Activated T-helper 17 cell treated with anti-CD3 and anti-CD28 coated beads, Interleukin-2, amount 50 U/mL, for 72 hours (primary cell): ENCODE measurements at regions not wholly inside any gene's neighbourhood (a gene's known extent, or its start where the extent isn't known, plus 50 kb on each side); places are given as distances from the start of the nearest gene placed in this dataset.
A peak's percentile ranks its signal among the peaks of the same experiment; 100 is the strongest.

ENCODE experiments used
- ATAC-seq: fragments of 150-1000 bp; cut with Tn5 transposase; replicated peaks from 2 replicates; pipeline ENCODE4 v1.10.0; 2021; ENCODE audit warnings: mild to moderate bottlenecking, moderate library complexity
- H3K27ac Mint-ChIP-seq: one replicate; pipeline ENCODE4 v1.8.0; 2022; ENCODE audit warnings: mixed read lengths
- H3K27me3 Mint-ChIP-seq: one replicate; pipeline ENCODE4 v1.8.0; 2022; ENCODE audit warnings: mixed read lengths
- H3K36me3 Mint-ChIP-seq: one replicate; pipeline ENCODE4 v1.8.0; 2022; ENCODE audit warnings: low read depth, mild to moderate bottlenecking, mixed read lengths
- H3K4me1 Mint-ChIP-seq: one replicate; pipeline ENCODE4 v1.8.0; 2022; ENCODE audit warnings: mixed read lengths
- H3K4me3 Mint-ChIP-seq: one replicate; pipeline ENCODE4 v1.8.0; 2022; ENCODE audit warnings: mild to moderate bottlenecking, mixed read lengths
- H3K9me3 Mint-ChIP-seq: one replicate; pipeline ENCODE4 v1.8.0; 2022; ENCODE audit warnings: mixed read lengths

DNA sequence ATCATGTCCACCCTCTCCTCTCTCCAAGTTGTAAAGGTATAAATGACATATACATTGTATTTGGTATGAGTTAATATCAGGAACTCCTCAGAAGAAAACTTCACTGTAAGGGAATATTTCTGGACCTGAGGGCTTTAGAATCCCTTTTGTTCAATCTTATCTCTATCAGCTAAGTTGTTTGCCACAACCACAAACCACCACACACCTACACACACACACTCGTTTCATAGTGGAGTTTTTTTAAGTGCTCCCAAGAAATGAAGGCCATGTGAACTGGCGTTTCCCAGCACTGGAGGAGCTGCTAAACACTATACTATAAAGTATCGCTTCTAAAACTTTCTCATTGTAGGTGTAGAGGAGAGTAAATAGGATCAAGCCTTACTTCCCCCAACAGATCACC is 64.8 kb upstream of the GHITM start:
- Mint-ChIP-seq H3K9me3 (no peaks in the 10 kb centered on the region), H3K4me1 (no peaks in the 10 kb centered on the region), H3K4me3 (no peak overlapping the region)

DNA sequence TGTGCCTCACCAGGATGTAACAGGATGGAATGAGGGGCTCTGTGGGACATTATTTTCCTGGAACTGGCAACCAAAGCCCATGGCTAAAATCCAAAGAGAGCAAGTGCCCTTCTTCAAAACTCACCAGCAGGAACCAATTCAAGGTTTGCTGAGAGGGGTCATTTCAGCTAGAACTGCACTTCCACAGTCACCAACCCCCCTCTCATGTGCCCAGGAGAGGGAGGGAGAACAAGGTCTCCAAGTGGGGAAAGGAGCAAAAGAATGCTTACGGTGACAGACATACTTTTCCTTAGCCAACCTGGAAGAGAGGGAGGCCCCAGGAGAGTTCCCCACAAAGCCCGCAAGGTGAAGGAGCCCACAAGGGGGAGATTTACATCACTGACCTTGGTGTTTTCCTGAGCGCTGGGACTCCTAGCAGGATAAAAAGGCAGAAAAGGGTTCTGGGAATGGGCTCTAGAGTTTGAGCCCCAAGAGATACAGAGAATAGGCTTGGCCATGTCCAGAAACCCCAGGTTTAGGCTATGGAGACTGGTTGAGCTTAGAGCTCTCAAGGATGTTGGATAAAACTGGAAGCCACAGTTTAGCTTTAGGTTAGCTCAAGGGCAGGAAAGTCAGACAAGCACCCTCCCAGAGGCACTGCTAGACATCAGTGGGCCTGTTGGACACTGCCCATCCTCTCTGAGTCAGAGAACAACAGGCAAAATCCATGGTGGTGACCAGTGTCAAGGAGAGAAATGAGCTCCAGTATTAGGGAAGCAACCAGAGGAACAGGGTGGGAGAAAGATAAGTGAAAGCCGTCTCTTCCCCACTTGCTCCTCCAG is 63.9 kb upstream of the GHITM start:
- no peak overlapping the region for H3K4me3 Mint-ChIP-seq
- H3K27ac Mint-ChIP-seq = no peak overlapping the region
- peaks cover 5% of the 10 kb centered on the region for H3K27me3 Mint-ChIP-seq
- no peak for ATAC-seq
- H3K9me3 Mint-ChIP-seq = no peaks in the 10 kb centered on the region
- no peaks in the 10 kb centered on the region for H3K36me3 Mint-ChIP-seq
- no peaks in the 10 kb centered on the region for H3K4me1 Mint-ChIP-seq

More for the DNA sequence above, 64.8 kb upstream of the GHITM start:
- H3K27me3 Mint-ChIP-seq = peaks cover 5% of the 10 kb centered on the region
- no peak overlapping the region for H3K27ac Mint-ChIP-seq
- no peaks in the 10 kb centered on the region for H3K36me3 Mint-ChIP-seq
- ATAC-seq = no peak

DNA sequence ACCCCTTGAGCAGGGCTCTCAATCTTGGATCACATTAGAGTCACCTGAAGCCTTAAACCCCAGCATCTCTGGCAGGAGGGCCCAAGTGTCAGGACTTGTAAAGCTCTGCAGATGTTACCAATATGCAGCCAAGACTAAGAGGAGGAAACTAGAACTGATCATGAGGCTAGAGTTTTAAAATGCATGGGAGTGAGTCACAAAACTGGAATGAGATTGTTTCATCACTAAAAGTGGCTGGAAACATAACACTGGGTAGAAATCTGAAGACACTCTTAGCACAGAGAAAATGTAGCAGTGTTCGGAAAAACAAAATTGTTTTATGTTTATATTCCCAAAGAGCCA is 63.3 kb upstream of the GHITM start:
- Mint-ChIP-seq H3K27ac (no peak overlapping the region), H3K9me3 (no peaks in the 10 kb centered on the region), H3K36me3 (no peaks in the 10 kb centered on the region), H3K4me3 (no peak overlapping the region), H3K27me3 (peaks cover 5% of the 10 kb centered on the region), H3K4me1 (no peaks in the 10 kb centered on the region)
- peak; percentile 14 for ATAC-seq

DNA sequence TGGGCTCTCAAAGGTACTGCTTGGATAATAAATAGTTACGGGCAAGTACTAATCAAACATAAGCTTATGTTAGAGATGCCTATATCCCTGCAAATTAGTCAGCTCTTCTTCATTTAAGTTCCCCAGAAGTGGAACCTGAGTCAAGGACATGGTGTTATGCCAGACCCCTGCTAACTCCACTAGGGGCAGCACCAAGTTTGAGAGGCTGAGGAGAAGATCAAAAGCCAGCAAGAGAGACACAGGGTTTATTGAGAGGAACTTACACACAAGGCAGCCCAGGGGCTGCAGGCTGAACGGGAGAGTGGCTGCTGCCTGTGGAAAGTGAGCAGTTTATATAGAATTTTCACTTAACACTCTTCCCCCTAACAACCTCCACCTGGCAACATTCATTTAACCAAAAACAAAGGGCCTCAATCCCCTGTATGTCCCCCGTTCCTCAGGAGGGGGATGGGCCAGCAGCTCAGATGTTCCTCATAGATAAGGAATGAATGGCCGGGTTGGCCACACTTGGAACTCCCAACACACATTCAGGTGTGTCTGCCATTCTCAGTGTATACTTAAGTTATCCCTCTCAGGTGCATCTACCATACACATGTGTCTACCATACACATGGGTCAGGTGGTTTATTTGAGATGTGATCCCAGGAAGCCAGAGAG is 62.6 kb upstream of the GHITM start:
- Mint-ChIP-seq H3K4me3 (no peak overlapping the region), H3K36me3 (no peaks in the 10 kb centered on the region), H3K4me1 (no peaks in the 10 kb centered on the region), H3K9me3 (no peaks in the 10 kb centered on the region), H3K27ac (no peak overlapping the region), H3K27me3 (peaks cover 5% of the 10 kb centered on the region)
- ATAC-seq = no peak

DNA sequence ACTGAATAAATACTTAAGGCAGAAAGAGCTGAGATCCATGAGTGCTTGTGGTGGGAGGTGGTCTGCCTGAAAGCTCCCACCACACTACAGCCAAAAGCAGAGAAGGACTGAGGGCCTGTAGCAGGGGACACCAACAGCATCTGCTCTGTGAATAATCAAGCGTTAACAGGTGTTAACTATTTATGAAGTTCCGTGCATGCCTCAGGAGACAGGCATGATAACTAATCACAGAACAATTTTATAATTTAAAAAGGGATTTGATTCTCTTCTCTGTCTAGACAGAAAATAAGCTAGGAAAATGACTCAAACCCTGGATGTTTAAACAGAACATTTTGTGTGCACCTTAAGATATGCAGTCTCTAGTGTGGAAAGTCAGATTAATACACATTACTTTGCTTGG is 61.5 kb upstream of the GHITM start:
- no peaks in the 10 kb centered on the region for H3K36me3 Mint-ChIP-seq

DNA sequence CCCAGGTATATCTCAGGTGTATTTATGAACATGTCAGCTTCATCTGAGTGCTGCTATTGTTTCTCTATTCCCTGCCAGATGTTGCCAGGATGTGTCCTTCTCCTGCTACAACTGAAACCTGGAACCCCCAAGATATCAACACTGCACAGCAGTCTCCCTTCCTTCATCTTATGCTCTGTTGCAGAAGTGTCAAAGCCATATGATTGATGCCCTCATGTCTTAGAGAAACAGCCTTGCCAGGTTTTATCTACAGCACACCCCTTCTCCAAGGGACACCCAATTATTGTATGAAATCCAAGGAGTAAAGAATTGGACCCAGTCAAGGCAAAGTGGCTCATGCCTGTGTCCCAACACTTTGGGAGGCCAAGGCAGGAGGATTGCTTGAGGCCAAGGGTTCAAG is 60.5 kb upstream of the GHITM start:
- Mint-ChIP-seq H3K9me3 (no peaks in the 10 kb centered on the region), H3K27me3 (peaks cover 10% of the 10 kb centered on the region), H3K36me3 (no peaks in the 10 kb centered on the region), H3K27ac (no peak overlapping the region), H3K4me1 (no peaks in the 10 kb centered on the region), H3K4me3 (no peak overlapping the region)
- ATAC-seq = no peak

More for the DNA sequence above, 61.5 kb upstream of the GHITM start:
- H3K27ac Mint-ChIP-seq = no peak overlapping the region
- no peaks in the 10 kb centered on the region for H3K9me3 Mint-ChIP-seq
- H3K4me1 Mint-ChIP-seq = no peaks in the 10 kb centered on the region
- peaks cover 8% of the 10 kb centered on the region for H3K27me3 Mint-ChIP-seq
- no peak for ATAC-seq
- no peak overlapping the region for H3K4me3 Mint-ChIP-seq

DNA sequence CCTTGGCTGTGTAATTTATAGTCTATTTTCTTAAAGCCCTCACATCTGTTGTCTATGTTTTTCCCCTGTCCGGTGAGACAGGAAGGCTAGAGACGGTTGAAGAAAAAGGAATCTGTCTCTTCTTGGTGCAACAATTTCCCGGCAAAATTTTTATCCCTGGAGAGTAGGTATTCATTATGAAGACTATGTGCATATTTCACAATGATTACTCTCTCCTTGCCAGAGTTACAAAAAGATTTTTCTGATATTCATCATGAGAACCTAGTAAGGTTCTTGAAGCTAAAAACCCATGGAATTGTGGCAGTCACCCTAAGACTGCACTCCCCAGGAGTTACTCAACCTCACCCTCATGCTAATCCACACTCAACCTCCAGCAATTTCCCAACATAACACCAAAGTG is 55.0 kb upstream of the GHITM start:
- Mint-ChIP-seq H3K9me3 (peaks cover 6% of the 10 kb centered on the region), H3K36me3 (no peaks in the 10 kb centered on the region), H3K4me3 (no peak overlapping the region), H3K4me1 (no peaks in the 10 kb centered on the region), H3K27me3 (peaks cover 27% of the 10 kb centered on the region), H3K27ac (no peak overlapping the region)
- ATAC-seq = no peak

DNA sequence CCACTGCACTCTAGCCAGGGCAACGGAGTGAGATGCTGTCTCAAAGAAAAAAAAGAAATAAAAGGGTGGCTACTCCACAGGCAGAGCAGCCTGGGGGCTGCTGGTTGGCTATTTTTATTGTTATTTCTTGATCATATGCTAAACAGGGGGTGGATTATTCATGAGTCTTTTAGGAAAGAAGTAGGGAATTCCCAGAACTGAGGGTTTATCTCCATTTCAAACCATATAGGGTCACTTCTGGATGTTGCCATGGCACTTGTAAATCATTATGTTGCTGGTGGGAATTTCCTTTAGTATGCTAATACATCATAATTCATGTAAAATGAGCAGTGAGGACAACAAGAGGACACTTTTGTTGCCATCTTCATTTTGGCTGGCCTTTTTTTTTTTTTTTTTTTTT is 52.1 kb upstream of the GHITM start:
- ATAC-seq = no peak
- H3K27ac Mint-ChIP-seq = no peak overlapping the region
- H3K4me3 Mint-ChIP-seq = no peak overlapping the region
- H3K27me3 Mint-ChIP-seq = peaks cover 35% of the 10 kb centered on the region
- H3K36me3 Mint-ChIP-seq = no peaks in the 10 kb centered on the region
- peaks cover 6% of the 10 kb centered on the region for H3K9me3 Mint-ChIP-seq
- no peaks in the 10 kb centered on the region for H3K4me1 Mint-ChIP-seq

DNA sequence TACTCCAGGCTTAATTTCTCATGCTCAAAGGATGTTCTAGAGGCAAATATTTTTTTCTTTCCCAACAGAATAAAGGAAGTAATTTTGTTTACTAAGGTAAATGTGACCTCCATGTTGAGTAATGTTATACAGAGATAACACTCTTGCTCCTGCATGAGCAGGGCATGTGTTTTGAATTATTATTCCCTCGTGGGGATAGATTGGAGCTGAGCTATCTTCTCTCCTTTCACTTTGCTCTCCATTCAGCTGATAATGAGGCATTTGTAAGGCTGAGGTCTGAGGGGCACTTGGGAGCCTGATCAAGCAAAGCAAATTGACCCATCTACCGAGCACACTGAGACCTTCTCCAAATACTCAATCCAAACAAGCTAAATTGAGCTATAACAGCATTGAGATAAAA is 50.7 kb upstream of the GHITM start:
- ATAC-seq = no peak
- Mint-ChIP-seq H3K4me3 (no peak overlapping the region), H3K27me3 (peaks cover 29% of the 10 kb centered on the region), H3K36me3 (no peaks in the 10 kb centered on the region), H3K27ac (no peak overlapping the region), H3K9me3 (peaks cover 6% of the 10 kb centered on the region), H3K4me1 (no peaks in the 10 kb centered on the region)

DNA sequence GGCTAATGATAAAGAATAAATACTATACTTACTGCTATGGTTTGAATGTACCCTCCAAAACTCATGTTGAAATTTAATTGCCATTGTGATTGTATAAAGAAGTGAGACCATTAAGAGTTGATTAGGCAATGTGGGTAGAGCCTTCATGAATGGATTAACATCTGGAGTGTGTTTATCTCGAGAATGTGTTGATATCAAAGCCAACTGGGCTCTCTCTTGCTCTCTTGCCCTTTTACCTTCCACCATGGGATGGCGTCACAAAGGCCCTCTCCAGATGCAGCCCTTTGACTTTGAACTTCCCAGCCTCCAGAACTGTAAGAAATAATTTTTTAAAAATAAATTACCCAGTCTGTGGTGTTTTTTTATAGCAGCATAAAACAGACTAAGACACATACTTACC is 50.1 kb upstream of the GHITM start:
- Mint-ChIP-seq H3K27me3 (peaks cover 26% of the 10 kb centered on the region), H3K27ac (no peak overlapping the region), H3K4me3 (no peak overlapping the region), H3K9me3 (peaks cover 3% of the 10 kb centered on the region), H3K36me3 (no peaks in the 10 kb centered on the region), H3K4me1 (no peaks in the 10 kb centered on the region)
- ATAC-seq = no peak
